ENCODE measurements at regions not wholly inside any gene's neighbourhood (a gene's known extent, or its start where the extent isn't known, plus 50 kb on each side); places are given as distances from the start of the nearest gene placed in this dataset.
"Not testable (repeated sequence)": the region's sequence is repeated elsewhere in the genome, so short reads cannot be mapped to it uniquely, and the experiment has no call there.

DNA sequence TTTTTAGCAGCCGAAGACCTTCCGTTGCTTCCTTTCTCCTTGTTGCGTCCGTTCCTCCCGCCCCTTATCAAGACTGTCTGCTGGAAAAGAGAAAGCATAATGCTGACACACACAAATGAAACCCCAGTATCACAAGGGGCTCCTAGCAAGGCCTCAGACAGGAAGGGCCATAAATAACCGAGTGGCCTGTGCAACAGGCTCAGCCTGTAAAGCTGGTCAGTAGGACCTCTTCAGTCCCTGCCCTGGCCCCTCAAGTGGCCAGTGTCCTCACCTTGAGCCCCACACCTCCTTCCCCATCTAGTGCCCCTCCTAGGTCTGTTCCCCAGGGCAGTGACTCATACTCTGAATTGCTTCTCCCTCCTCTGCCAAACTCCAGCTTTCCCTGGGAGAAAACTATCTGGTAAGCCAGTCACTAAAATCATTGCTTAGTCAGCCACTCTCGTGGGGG is 174.6 kb upstream of the IL12B start:
- peak; percentile 30 for DNase-seq

GRCh38 chr5:159507055-159507454 is 176.8 kb upstream of the IL12B start:
- no peak for DNase-seq

GRCh38 chr5:159507661-159508060 is 177.4 kb upstream of the IL12B start:
- no peak for DNase-seq

- no peak for DNase-seq
Measured at GRCh38 chr5:159508344-159508743, 178.1 kb upstream of the IL12B start.

GRCh38 chr5:159509002-159509660 is 178.8 kb upstream of the IL12B start:
- no peak for DNase-seq

DNA sequence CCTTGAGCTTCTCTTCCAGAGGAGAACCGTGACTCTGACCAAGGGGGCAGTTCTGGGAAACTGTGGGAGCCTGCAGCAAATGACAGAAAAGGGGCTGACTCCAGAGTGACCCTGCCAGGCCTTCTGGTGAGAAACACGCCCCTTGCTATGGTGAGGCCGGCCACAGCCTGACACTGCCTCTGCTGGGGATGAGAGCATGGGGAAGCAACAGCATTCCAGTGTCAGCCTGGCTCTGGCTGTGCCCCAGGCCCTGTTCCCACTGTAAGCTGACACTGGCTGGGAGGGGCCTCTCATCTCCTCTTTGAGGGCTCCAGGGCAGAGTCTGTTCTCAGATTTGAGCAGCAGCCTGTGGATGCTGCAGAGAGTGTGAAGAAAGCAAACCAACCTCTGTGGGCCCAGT is 180.0 kb upstream of the IL12B start:
- DNase-seq, result no peak

- DNase-seq, result no peak
Measured at GRCh38 chr5:159511570-159511969, 181.3 kb upstream of the IL12B start.

- DNase-seq, result no peak
Measured at GRCh38 chr5:159512064-159512463, 181.8 kb upstream of the IL12B start.

GRCh38 chr5:159514229-159514810 is 184.0 kb upstream of the IL12B start:
- no peak for DNase-seq

GRCh38 chr5:159515197-159515596 is 184.9 kb upstream of the IL12B start:
- no peak for DNase-seq

GRCh38 chr5:159515909-159516415 is 185.7 kb upstream of the IL12B start:
- DNase-seq, result peak; percentile 71

DNA sequence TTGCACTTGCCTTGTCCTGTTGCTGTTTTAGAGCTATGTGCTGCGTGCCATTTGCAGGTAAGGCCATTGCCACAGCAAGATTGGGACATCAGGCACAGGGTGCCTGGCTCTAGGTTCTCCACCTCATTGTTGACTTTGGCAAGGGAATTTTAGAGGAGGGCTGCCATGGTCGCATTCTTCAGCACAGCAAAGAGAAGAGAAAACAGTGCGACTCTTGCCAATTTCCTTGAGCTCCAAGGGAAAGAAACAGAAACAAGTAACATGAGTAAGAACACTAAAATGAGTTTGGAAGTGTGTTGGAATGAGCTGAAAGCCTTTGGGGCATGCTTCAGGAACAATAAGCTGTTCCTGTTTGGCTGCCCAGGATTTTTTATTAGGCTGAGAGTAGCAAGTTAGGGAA is 188.1 kb upstream of the IL12B start:
- no peak for DNase-seq

DNA sequence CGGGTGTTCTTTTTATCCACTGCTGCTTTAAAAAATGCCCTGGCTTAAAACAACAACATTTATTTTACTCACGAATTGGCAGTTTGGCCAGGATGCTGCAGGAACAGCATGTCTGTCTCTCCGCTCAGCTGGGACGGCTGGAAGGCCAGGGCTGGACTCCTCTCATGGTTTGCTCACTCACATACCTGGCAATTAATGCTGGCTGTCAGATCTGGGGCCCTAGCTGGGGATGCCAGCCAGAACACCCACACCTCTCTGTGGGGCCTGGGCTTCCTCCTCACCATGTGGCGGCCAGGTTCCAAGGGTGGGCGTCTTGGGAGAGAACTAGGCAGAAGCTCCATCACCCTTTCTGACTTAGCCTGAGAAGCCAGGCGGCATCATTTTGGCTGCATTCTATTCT is 189.1 kb upstream of the IL12B start:
- DNase-seq, result no peak

- no peak for DNase-seq
Measured at GRCh38 chr5:159522841-159523240, 192.6 kb upstream of the IL12B start.

- DNase-seq, result not testable (repeated sequence)
Measured at GRCh38 chr5:159524279-159524678, 194.0 kb upstream of the IL12B start.

- no peak for DNase-seq
Measured at GRCh38 chr5:159525117-159525516, 194.8 kb upstream of the IL12B start.

- no peak for DNase-seq
Measured at GRCh38 chr5:159527546-159528254, 197.4 kb upstream of the IL12B start.

DNA sequence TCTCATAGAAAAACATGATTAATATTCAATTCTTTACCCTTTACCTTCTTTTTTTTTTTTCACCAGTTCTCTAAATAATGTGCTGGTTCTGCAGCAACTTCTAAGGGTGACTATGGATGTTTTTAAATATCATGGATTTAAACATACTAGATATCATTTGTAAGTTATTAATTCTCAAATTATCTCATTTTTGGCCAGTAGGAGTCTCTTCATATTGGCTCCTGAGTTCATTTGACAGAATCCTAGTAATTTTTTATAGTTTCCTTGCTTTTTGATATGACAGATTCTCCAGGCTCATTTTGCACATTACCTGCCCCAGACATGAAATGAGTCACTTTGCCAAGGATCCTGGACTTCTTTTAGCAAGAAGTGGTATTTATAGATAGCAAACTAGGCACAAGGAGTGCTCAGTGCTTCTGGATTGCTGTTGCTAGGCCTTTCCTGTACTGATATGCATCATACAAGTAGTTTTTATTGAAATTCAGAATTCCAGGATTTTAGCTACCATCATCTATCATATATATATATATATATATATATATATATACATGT is 201.3 kb upstream of the IL12B start:
- DNase-seq, result no peak

GRCh38 chr5:159533197-159533596 is 202.9 kb upstream of the IL12B start:
- no peak for DNase-seq

- no peak for DNase-seq
Measured at GRCh38 chr5:159536166-159536565, 205.9 kb upstream of the IL12B start.

DNA sequence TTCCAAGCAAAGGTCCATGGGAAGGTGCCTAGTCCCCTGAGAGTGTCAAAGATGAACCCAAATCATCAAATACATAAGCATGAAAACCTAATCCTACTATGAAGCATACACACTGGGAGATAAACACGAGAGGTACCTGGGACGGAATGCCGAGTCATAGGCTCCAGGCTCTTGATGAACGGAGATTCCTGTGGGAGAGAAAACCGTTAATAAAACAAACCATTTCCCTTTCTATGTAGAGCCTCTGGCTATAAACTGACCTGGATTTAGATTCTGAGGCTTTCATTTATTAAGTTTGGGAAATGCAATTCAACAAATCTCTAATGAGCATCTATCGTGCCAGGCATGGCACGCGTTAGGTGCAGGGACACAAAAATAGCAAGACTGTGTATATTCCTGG is 206.4 kb upstream of the IL12B start:
- DNase-seq, result no peak

- no peak for DNase-seq
Measured at GRCh38 chr5:159539678-159540077, 209.4 kb upstream of the IL12B start.

GRCh38 chr5:159543326-159543725 is 213.0 kb upstream of the IL12B start:
- peak; percentile 51 for DNase-seq

GRCh38 chr5:159545156-159545555 is 214.9 kb upstream of the IL12B start:
- DNase-seq, result no peak

Measured in RPMI8226 (cell line).